Gastroesophageal sphincter (tissue), 3 donors: ENCODE measurements at regions not wholly inside any gene's neighbourhood (a gene's known extent, or its start where the extent isn't known, plus 50 kb on each side); places are given as distances from the start of the nearest gene placed in this dataset.

Experiments
- CTCF ChIP-seq, 4 experiments: fragments of 200-600 bp in 2 of 4; fragments of 450-650 bp in 2 of 4; sonication (generic) in 1 of 4; IDR thresholded peaks; one replicate each; pipeline ENCODE4 v1.5.1; 2017 to 2019; ENCODE audit warnings: antibody characterized with exemption in 4 of 4, mild to moderate bottlenecking in 2 of 4, moderate library complexity in 2 of 4
- EP300 ChIP-seq: sonication (generic); formaldehyde crosslinking; IDR thresholded peaks from one replicate; pipeline ENCODE4 v1.6.1; 2017; ENCODE audit warnings: antibody characterized with exemption, mild to moderate bottlenecking
- POLR2A ChIP-seq, 2 donors: fragments of 450-650 bp; IDR thresholded peaks; one replicate each; pipeline ENCODE4 v1.6.1; 2017; ENCODE audit warnings: antibody characterized with exemption in 2 of 2, mild to moderate bottlenecking in 2 of 2, moderate library complexity in 1 of 2
- POLR2AphosphoS5 ChIP-seq: sonication (generic); formaldehyde crosslinking; IDR thresholded peaks from one replicate; pipeline ENCODE4 v1.6.1; 2017; ENCODE audit warnings: antibody characterized with exemption

- TF ChIP-seq EP300 (no peak), POLR2A (IDR thresholded peaks at IDR 0.05) (no peak), CTCF (IDR thresholded peaks at IDR 0.05) (no peak), POLR2AphosphoS5 (no peak)
Observed at GRCh38 chr2:219698748-219699439, 71.5 kb downstream of the SLC4A3 start.
